Neural progenitor cell (in vitro differentiated cells): ENCODE measurements at regions not wholly inside any gene's neighbourhood (a gene's known extent, or its start where the extent isn't known, plus 50 kb on each side); places are given as distances from the start of the nearest gene placed in this dataset.

ENCODE experiments used
- CTCF ChIP-seq: fragments of 200-600 bp; sonication (generic); IDR thresholded peaks from 2 replicates; pipeline ENCODE4 v1.5.1; 2017; ENCODE audit warnings: antibody characterized with exemption, mild to moderate bottlenecking
- EZH2 ChIP-seq: fragments of 200-600 bp; sonication (generic); IDR thresholded peaks from 2 replicates; pipeline ENCODE4 v1.6.1; 2017; ENCODE audit warnings: antibody characterized with exemption, mild to moderate bottlenecking, moderate library complexity
- EZH2phosphoT487 ChIP-seq: fragments of 200-600 bp; sonication (generic); IDR thresholded peaks from 2 replicates; pipeline ENCODE4 v1.6.1; 2017; ENCODE audit warnings: antibody characterized with exemption

- TF ChIP-seq EZH2phosphoT487, result no peak
- TF ChIP-seq CTCF, result no peak
- no peak for TF ChIP-seq EZH2
These were observed 259.4 kb upstream of the ETAA1 start for GRCh38 chr2:67137699-67138098.
